GM21529 (cell line): ENCODE measurements at regions not wholly inside any gene's neighbourhood (a gene's known extent, or its start where the extent isn't known, plus 50 kb on each side); places are given as distances from the start of the nearest gene placed in this dataset.
"Not testable (repeated sequence)": the region's sequence is repeated elsewhere in the genome, so short reads cannot be mapped to it uniquely, and the experiment has no call there.

Source experiments
- ATAC-seq: cut with Tn5 transposase; IDR thresholded peaks from one replicate; pipeline ENCODE4 v1.9.1; 2021; ENCODE audit not compliant: unreplicated experiment

DNA sequence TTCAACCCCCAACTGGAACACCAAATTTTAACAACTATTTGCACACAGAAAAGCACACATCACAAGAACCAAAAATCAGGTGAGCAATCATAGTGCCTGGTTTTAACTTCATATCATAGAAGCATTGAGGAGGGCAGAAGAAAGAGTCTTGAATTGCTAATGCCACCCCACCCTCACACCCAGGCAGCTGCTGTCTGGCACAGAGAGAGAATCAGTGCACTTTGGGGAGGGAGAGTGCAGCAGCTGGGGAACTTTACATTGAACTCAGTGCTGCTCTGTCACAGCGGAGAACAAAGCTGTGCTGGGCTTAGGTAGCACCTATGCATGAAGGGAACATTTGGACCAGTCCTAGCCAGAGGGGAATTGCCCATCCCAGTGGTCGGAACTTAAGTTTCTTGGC is 76.0 kb upstream of the KBTBD8 start:
- ATAC-seq: no peak

GRCh38 chr3:66923969-66924368 is 74.1 kb upstream of the KBTBD8 start:
- ATAC-seq: no peak

GRCh38 chr3:66928252-66928651 is 69.9 kb upstream of the KBTBD8 start:
- no peak for ATAC-seq

DNA sequence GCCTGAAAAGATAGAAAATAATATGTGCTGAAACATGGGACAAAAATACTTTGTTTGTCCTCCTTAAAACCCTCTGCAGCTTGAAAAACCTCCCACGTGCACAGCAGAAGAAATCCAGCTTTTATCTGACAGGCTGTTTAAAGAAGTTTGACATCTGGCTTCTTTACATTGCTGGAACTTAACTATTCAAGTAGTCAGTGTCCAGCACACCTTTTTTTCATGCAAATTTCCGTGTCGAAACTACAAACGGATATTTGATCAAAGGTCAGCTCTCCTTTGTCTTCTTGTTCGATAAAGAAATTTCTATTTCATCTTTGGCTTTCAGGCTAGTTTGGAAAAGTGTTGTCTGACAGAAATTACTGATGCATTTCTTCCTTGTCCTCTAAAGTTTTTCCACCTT is 66.8 kb upstream of the KBTBD8 start:
- ATAC-seq: no peak

GRCh38 chr3:66931699-66932098 is 66.4 kb upstream of the KBTBD8 start:
- ATAC-seq: no peak

- no peak for ATAC-seq
Observed at GRCh38 chr3:66933233-66933632, 64.9 kb upstream of the KBTBD8 start.

GRCh38 chr3:66934041-66934440 is 64.1 kb upstream of the KBTBD8 start:
- ATAC-seq: no peak

- ATAC-seq: no peak
Observed at GRCh38 chr3:66934725-66935124, 63.4 kb upstream of the KBTBD8 start.

DNA sequence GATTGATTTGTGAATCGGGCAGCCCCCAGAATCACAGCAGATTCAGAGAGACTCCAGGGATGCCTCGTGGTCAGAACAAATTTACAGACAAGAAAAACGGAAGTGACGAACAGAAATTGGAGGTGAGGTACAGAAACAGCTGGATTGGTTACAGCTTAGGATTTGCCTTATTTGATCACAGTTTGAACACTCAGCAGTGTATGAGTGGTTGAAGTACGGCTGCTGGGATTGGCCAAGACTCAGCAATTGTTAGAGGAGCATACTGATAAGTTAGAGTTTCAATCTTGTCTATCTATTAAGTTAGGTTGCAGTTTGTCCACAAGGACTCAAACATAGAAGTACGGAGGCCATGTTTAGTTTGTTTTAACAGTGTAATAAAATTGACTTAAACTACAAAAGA is 61.1 kb upstream of the KBTBD8 start:
- not testable (repeated sequence) for ATAC-seq

DNA sequence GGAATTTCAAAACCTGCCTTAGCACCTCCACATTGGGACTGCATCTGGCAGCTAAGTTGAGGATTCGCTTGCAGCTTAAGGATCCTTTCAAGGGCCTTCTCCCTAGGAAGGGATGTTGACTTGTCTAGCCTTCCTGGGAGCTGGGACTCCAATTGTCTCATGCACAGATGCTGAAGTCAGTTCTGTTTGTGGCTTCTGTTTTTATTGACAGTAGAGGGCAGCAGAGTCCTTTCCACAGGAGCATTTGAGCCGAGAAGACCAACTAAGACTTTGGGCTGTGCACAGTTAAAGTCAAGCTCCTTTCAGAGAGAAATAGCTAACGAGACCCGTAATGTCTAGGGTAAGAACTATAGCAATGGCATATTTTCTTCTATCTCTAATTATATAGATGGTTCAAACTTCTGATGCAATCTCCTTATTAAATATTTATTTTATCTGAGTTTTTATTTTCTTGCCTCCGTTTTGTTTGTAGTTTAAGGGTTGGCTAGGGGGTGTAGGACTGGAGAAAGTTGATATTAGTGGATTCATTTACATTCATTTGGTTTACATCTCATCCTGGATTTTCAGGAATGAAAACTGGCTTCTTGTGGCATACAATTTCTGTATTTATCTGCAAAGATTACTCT is 59.7 kb upstream of the KBTBD8 start:
- peak; percentile 94 for ATAC-seq

- ATAC-seq: no peak
Observed at GRCh38 chr3:66948041-66948440, 50.1 kb upstream of the KBTBD8 start.
